Adipocyte (in vitro differentiated cells): ENCODE measurements at regions not wholly inside any gene's neighbourhood (a gene's known extent, or its start where the extent isn't known, plus 50 kb on each side); places are given as distances from the start of the nearest gene placed in this dataset.
"Not testable (repeated sequence)": the region's sequence is repeated elsewhere in the genome, so short reads cannot be mapped to it uniquely, and the experiment has no call there.

Source experiments
- DNase-seq: peaks from one replicate; pipeline ENCODE4 v3.0.0-alpha.2; 2015; ENCODE audit warnings: low read depth
- H3K27me3 ChIP-seq: replicated peaks from 2 replicates; pipeline ENCODE4 v1.7.0; 2013; ENCODE audit warnings: mild to moderate bottlenecking, low read length, moderate library complexity; ENCODE audit not compliant: control insufficient read depth, insufficient read depth
- H3K36me3 ChIP-seq: 2 replicates; pipeline ENCODE4 v1.7.0; 2013; ENCODE audit warnings: low read length, mild to moderate bottlenecking, moderate library complexity; ENCODE audit not compliant: control insufficient read depth, insufficient read depth, severe bottlenecking
- H3K4me1 ChIP-seq: 2 replicates; pipeline ENCODE4 v1.7.0; 2013; ENCODE audit warnings: mild to moderate bottlenecking, low read length, moderate library complexity; ENCODE audit not compliant: control insufficient read depth, insufficient read depth
- H3K4me3 ChIP-seq: 2 replicates; pipeline ENCODE4 v1.7.0; 2013; ENCODE audit warnings: mild to moderate bottlenecking, low read length, moderate library complexity
- H3K9ac ChIP-seq: 2 replicates; pipeline ENCODE4 v1.7.0; 2013; ENCODE audit warnings: mild to moderate bottlenecking, low read length, moderate library complexity
- H3K9me3 ChIP-seq: 2 replicates; pipeline ENCODE4 v1.7.0; 2013; ENCODE audit warnings: mild to moderate bottlenecking, low read length, moderate library complexity; ENCODE audit not compliant: control insufficient read depth

DNA sequence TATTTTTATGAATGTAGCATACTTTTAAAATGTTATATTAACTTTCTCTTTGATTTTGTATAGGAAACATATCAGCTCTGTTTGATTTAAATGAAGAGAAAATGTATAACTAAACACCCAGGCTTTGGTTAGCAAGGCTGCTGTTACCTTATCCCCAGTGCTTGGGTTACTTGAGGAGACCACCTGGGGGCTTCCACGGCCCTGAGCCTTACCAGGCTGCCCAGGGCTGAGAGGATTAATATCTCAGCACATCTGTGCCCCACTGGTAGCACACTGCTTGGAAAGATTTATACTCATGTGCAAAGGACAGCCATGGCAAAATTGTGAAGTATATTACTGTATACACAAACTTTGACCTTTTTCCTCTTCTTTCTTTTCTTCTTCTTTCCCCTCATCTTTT, 752.9 kb downstream of the RAPGEF2 start:
- Histone ChIP-seq H3K9me3 (no peaks in the 10 kb centered on the region), H3K4me1 (no peaks in the 10 kb centered on the region), H3K4me3 (no peak overlapping the region), H3K36me3 (no peaks in the 10 kb centered on the region), H3K27me3 (no peaks in the 10 kb centered on the region), H3K9ac (no peak overlapping the region)
- DNase-seq = no peak

DNA sequence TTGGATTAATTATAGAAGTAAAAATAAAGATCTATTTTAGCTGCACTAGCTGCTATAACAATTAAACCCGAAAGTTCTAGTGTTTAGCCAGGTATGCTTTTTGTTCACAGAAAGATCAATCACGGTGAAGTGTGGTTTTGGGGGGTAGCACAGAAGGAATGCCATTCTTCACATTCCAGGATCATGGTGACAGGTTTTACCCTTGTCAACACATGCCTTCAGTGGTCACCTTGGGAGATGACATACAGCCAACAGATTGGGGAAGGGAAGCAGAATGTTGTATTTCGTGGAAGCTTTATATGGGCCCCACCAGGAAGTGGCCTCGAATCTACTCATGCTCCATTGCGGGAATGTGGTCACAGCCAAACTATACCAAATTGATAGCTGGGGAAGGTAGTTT, 753.6 kb downstream of the RAPGEF2 start:
- Histone ChIP-seq H3K36me3 (no peaks in the 10 kb centered on the region), H3K4me3 (no peak overlapping the region), H3K9ac (no peak overlapping the region), H3K27me3 (no peaks in the 10 kb centered on the region), H3K4me1 (no peaks in the 10 kb centered on the region), H3K9me3 (no peaks in the 10 kb centered on the region)
- DNase-seq = no peak

DNA sequence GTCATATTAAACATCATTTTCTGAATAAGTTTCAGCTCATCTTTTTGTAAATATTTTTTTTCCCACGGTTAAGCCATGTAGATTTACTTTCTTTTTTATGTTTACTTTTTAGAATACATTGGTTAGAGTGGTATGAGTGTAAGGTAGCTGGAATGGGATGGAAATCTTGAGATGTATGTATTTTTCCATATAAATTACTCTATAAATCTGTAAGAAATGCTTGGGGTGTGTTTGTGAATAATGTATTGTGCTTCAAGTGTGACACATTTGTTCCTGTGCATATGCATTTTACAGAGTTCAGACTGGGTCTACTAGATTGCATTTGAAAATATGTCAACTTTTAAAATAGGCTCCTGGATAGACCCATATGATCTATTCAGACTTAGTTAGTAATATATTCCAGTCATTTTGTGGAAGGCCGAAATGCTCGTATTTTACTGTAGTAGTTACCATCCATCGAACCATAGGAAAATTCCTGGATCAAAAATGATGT, 756.8 kb downstream of the RAPGEF2 start:
- no peaks in the 10 kb centered on the region for H3K9me3 ChIP-seq
- no peaks in the 10 kb centered on the region for H3K36me3 ChIP-seq
- DNase-seq = no peak

DNA sequence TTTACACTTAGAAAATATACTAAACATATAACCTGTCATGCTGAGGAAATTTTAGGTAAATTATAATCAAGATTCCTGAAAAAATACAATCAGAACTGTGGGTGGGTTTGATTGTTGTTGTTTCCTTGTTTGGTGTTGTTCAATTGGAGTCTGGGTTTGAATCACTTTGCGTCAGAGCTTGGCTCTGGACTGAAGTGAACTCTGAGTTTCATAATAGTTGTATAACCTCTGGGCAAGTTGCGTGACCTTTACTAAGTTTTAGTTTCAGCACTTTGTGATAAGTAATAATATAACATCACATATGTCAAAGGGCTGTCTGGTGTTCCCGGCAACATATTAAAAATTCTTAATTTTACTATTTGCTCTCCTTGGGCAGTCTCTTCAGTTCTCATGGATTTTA, 758.1 kb downstream of the RAPGEF2 start:
- H3K9me3 ChIP-seq = no peaks in the 10 kb centered on the region
- H3K4me3 ChIP-seq = no peak overlapping the region
- H3K4me1 ChIP-seq = no peaks in the 10 kb centered on the region
- no peak overlapping the region for H3K9ac ChIP-seq
- no peaks in the 10 kb centered on the region for H3K36me3 ChIP-seq
- DNase-seq = no peak
- no peaks in the 10 kb centered on the region for H3K27me3 ChIP-seq

More for the DNA sequence above, 756.8 kb downstream of the RAPGEF2 start:
- no peak overlapping the region for H3K9ac ChIP-seq
- no peaks in the 10 kb centered on the region for H3K4me1 ChIP-seq
- no peaks in the 10 kb centered on the region for H3K27me3 ChIP-seq
- no peak overlapping the region for H3K4me3 ChIP-seq

DNA sequence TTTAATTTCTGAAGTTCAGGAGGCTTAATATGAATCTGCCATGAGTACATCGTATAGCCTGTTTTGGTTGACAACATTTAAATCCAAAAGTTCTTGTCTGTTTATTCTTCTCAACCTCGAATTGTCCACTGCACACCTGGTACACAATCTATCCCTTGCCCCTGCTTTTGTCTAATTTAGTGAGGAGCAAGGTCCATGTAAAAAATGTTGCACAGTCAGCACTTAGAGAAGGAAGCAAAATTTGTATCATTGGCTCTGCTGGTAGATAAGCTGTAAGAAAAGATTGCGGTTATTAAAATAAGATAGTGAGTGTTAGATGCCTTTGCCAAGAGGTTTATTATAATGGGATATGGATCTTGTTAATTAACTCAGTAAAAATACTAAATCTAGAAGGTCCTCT, 761.5 kb downstream of the RAPGEF2 start:
- no peaks in the 10 kb centered on the region for H3K27me3 ChIP-seq
- no peak for DNase-seq
- H3K36me3 ChIP-seq = no peaks in the 10 kb centered on the region
- H3K9ac ChIP-seq = no peak overlapping the region
- no peaks in the 10 kb centered on the region for H3K4me1 ChIP-seq
- H3K9me3 ChIP-seq = no peaks in the 10 kb centered on the region
- H3K4me3 ChIP-seq = no peak overlapping the region

DNA sequence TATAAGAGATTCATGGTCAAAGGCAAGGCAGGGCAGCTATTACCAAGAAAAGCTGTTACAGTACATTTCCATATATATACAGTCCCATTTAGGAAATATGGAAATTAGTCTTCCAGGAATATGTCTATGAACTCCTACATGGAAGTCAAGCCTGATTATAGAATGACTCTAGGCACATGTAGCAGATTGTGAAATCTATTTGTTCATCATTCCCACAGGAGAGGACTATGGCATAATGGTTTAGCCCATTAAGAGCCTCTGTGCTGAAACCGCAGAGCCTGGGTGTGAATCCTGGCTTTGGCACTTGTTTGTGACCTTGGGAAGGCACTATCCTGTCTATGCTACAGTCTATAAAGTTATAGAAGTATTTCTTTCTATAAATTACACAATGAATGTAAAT, 764.8 kb downstream of the RAPGEF2 start:
- Histone ChIP-seq H3K27me3 (no peaks in the 10 kb centered on the region), H3K4me3 (no peak overlapping the region), H3K9ac (no peak overlapping the region), H3K4me1 (no peaks in the 10 kb centered on the region), H3K9me3 (no peaks in the 10 kb centered on the region), H3K36me3 (no peaks in the 10 kb centered on the region)
- no peak for DNase-seq

DNA sequence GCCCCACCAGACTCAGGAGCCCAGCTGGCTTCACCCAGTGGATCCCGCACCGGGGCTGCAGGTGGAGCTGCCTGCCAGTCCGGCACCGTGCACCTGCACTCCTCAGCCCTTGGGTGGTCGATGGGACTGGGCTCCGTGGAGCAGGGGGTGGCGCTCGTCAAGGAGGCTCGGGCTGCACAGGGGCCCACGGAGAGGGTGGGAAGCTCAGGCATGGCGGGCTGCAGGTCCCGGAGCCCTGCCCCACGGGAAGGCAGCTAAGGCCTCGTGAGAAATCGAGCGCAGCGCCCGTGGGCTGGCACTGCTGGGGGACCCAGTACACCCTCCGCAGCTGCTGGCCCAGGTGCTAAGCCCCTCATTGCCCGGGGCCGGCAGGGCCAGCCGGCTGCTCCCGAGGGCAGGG, 766.1 kb downstream of the RAPGEF2 start:
- H3K9ac ChIP-seq, H3K27me3 ChIP-seq, H3K9me3 ChIP-seq, H3K4me3 ChIP-seq, DNase-seq, H3K4me1 ChIP-seq, H3K36me3 ChIP-seq: not testable (repeated sequence)

DNA sequence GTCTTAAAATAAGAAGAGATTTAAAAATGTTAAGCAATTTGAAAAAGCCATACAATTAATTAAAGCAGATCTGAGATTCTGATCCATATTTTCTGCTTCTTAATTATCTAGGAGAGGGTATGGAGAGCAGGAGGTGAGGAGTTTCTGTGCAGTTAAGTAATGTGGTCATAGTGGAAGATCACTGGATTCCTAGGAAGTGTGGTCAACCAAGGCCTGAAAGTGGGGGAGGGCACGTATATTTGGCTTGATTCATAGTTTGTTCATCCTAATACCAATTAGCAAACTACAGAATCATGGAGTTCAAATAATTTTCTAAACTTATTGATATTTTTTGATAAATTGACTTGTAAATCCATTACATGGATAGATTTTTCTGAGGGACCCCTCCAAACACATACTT, 768.3 kb downstream of the RAPGEF2 start:
- Histone ChIP-seq H3K4me1 (no peaks in the 10 kb centered on the region), H3K4me3 (no peak overlapping the region), H3K9me3 (no peaks in the 10 kb centered on the region), H3K9ac (no peak overlapping the region), H3K27me3 (no peaks in the 10 kb centered on the region), H3K36me3 (no peaks in the 10 kb centered on the region)
- no peak for DNase-seq

DNA sequence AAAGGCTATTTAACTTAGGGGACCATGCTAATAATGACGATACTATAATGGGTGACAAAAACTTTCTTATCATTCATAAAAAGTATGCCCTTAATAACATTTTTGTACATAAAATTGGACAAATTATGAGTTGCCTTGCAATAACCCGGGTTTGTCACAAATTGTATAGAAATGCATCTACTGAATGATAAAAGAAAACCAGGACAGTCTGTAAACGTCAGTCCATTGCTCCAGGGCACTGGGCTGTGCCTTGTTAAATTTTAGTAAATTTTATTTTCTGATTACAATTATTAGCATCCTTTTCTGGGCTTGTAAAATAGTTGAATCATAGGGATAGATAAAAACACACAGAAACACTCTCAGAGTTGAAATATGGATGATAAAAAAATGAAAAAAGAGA, 778.3 kb downstream of the RAPGEF2 start:
- Histone ChIP-seq H3K36me3 (no peaks in the 10 kb centered on the region), H3K9me3 (no peaks in the 10 kb centered on the region), H3K4me1 (no peaks in the 10 kb centered on the region), H3K27me3 (no peaks in the 10 kb centered on the region), H3K9ac (no peak overlapping the region), H3K4me3 (no peak overlapping the region)
- no peak for DNase-seq

DNA sequence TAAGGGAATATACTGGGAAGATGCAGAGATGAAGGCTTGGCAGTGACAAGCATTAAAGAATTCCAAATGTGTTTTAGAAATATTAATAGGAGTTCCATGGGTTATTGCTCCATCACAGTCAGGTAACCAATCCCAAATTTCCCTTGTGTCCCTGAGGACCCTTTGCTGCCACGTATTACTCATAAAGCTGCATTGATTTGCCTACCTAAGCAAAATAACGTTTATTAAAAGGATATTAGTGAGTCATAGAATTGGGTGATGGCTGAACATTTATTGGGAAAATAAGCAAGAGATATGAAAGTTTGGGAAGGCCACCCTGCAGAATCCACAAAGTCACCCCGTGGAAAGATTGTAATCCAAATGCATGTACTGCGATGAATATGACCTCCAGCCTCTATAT, 782.1 kb downstream of the RAPGEF2 start:
- Histone ChIP-seq H3K9ac (no peak overlapping the region), H3K4me1 (no peaks in the 10 kb centered on the region), H3K27me3 (no peaks in the 10 kb centered on the region), H3K36me3 (no peaks in the 10 kb centered on the region), H3K4me3 (no peak overlapping the region), H3K9me3 (no peaks in the 10 kb centered on the region)
- no peak for DNase-seq

DNA sequence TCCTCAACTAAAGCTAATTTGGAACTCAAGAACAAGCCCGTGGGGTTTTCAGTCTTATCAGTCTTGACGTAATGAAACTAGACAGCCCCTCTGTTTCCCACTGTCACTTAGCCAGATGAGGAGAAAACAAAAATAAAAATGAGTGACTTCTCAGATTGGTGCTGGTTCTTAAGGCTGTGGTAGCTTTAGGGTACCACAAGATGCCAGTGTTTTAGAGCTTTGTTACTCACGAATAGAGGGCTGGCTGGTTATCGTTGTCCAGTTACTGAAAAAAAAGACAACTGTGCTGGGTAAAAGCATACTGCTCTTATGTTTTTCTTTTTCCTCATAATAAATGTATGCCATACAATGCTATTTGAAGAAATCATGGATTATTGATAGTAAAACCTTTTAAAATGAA, 796.7 kb downstream of the RAPGEF2 start:
- DNase-seq = no peak
- Histone ChIP-seq H3K36me3 (no peaks in the 10 kb centered on the region), H3K27me3 (no peaks in the 10 kb centered on the region), H3K4me1 (no peaks in the 10 kb centered on the region), H3K9me3 (no peaks in the 10 kb centered on the region), H3K9ac (no peak overlapping the region), H3K4me3 (no peak overlapping the region)

DNA sequence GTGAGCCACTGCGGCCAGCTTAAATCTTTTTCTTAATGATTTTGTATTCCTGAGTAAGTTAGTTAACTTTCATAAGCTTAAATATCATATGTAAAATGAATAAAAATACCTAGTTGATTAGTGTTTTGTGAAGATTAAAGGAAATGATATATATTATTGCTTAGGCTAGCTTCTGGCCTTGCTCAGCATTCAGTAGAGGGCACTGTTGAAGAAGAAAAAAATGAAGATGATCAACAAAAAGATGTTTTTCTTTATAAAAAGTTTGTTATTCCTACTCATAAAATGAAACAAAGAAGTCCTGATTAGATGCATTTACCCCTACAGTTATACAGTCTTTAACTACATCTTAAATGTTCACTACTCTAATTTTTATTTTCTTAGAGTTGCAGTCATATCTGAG, 797.7 kb downstream of the RAPGEF2 start:
- no peaks in the 10 kb centered on the region for H3K27me3 ChIP-seq

More for the DNA sequence above, 797.7 kb downstream of the RAPGEF2 start:
- no peak for DNase-seq
- Histone ChIP-seq H3K9ac (no peak overlapping the region), H3K4me3 (no peak overlapping the region), H3K9me3 (no peaks in the 10 kb centered on the region), H3K36me3 (no peaks in the 10 kb centered on the region), H3K4me1 (no peaks in the 10 kb centered on the region)
